Inflammatory macrophage (primary cell): ENCODE measurements at regions not wholly inside any gene's neighbourhood (a gene's known extent, or its start where the extent isn't known, plus 50 kb on each side); places are given as distances from the start of the nearest gene placed in this dataset.
"Not testable (repeated sequence)": the region's sequence is repeated elsewhere in the genome, so short reads cannot be mapped to it uniquely, and the experiment has no call there.

Experiments
- DNase-seq, 2 donors: peaks; one replicate each; pipeline ENCODE4 v3.0.0-alpha.2; 2020 to 2022

- DNase-seq = no peak
Measured at GRCh38 chr11:23370580-23371275, 510.5 kb upstream of the CCDC179 start.

DNA sequence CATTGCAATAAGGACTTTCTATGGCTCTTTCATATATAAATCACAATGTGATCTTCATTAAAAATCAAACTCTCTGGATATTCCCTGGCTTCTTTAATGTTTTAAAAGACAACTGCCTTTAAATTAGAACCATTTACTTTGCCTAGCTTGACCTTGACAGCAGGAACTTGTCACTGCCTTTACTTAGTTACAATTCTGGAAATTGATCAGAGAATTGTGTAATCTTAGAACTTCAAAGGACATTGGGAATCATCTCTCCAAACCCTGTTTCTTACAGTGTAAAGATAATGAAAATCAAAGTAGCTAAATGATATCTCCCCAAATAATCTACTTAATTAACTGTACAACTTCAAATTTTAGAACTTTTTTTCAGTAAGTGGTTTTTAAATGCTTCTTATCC is 517.6 kb upstream of the CCDC179 start:
- DNase-seq = no peak

GRCh38 chr11:23391031-23391430 is 530.8 kb upstream of the CCDC179 start:
- DNase-seq = no peak

GRCh38 chr11:23398052-23398451 is 537.8 kb upstream of the CCDC179 start:
- no peak for DNase-seq

- no peak for DNase-seq
Measured at GRCh38 chr11:23399995-23400394, 539.7 kb upstream of the CCDC179 start.

- no peak for DNase-seq
Measured at GRCh38 chr11:23403210-23404185, 543.2 kb upstream of the CCDC179 start.

DNA sequence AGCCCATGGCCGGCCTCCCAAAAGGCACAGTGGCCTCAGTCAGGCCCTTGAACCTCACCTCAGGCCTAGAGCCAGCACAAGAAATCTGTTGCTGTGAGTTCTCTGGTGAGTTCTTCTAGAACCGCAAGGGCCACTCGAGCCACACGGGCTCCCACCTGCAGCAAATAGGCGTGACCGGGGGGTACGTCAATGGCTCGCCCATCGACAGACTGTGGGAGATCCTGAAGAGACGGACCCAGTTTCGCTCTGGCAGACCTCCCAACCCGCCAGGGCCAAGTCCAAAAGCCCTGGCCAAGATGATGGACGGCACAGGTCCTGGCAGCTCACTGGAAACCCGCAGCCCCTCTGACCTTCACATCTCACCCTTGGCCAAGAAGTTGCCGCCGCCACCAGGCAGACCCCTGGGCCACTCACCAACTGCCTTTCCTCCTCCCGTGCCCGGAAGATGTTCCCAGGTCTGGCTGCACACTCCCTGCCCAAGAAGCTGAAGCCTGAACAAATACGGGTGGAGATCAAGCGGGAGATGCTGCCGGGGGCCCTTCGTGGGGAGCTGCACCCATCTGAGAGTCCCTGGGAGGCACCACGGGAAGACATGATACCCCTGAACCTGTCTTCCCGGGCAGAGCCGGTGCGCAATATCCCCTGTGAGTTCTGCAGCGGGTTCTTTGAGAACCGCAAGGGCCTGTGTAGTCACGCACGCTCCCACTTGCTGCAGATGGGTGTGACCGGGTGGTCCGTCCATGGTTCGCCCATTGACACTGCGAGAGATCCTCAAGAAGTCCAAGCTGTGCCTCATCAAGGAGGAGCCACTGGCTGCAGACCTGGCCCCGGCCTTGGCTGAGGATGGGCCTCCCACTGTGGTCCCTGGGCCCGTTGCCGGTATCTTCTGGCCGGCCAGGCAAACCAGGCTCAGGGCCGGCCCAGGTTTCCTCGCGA is 544.2 kb upstream of the CCDC179 start:
- DNase-seq = no peak

- no peak for DNase-seq
Measured at GRCh38 chr11:23405350-23405937, 545.2 kb upstream of the CCDC179 start.

DNA sequence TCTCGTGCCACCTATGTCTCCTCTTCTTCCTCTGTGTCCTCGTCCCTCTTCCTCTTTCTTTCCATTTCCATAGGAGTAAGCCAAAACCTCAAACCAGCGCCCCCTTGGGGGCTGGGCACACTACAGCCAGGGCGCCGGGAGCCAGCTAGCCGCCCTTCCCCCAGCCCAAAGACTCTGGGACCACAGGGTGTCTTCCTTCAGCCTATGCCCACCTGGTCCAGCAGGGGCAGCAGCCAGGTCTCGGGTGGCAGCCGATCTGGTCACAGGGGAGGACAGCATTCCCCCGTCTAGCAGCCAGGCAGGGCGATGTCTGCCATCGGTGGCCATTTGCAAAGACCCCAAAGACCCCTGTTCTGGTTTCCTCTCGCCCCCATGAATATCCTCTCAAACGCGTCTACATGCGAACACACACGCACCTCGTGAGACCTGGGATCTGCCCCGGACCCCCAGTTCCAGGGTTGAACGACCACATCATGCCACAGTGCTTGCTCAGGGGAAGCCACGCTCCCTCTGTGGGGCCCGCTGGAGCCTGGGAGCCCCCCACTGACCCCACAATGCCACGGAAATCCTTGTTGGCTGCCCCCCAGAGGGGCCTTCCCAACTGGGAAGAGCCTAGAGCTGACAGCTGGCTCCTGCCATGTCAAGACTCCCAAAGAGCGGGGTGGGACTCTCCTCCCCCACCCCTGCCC is 546.0 kb upstream of the CCDC179 start:
- no peak for DNase-seq

GRCh38 chr11:23413057-23413456 is 552.8 kb upstream of the CCDC179 start:
- no peak for DNase-seq

DNA sequence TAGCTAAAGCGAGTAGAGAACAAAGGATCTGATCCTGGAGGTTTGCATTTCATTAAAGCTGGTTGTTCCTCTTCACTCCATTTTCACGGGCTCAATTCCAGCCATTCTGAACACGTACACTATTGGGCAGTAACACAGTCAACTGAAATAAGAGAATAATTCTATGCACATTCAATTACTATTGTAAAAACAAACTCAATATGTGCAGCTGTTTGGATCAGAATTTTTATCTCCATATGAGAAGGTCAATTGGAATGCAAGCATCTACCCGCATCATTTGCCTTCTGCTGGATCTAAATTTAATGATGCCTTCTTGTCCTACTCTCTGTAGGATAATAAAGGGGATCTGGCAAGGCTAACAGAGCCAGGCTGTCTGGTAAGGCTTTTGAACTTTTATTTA is 562.8 kb upstream of the CCDC179 start:
- no peak for DNase-seq

- no peak for DNase-seq
Measured at GRCh38 chr11:23423656-23424055, 563.4 kb upstream of the CCDC179 start.

- no peak for DNase-seq
Measured at GRCh38 chr11:23425381-23425780, 565.1 kb upstream of the CCDC179 start.

- no peak for DNase-seq
Measured at GRCh38 chr11:23429569-23429968, 569.3 kb upstream of the CCDC179 start.

DNA sequence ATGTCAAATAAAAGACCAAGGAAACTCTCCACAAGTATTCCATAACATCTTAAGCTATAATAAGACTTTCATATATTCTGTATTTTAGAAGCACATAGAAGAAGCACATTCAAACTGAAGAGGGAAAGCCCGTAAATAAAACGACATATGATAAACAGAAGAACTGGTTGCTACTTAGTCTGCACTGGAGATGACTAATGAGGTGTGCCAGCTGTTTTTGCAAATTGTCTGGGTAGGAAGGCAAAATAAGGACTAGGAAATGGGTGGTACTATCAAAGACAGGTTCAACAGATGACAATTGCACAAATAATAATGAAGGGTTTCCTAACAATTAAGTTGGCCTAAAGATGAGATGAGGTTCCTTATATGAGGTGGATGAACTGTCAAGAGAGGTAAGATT is 593.2 kb upstream of the CCDC179 start:
- no peak for DNase-seq

- no peak for DNase-seq
Measured at GRCh38 chr11:23455321-23455891, 595.1 kb upstream of the CCDC179 start.

DNA sequence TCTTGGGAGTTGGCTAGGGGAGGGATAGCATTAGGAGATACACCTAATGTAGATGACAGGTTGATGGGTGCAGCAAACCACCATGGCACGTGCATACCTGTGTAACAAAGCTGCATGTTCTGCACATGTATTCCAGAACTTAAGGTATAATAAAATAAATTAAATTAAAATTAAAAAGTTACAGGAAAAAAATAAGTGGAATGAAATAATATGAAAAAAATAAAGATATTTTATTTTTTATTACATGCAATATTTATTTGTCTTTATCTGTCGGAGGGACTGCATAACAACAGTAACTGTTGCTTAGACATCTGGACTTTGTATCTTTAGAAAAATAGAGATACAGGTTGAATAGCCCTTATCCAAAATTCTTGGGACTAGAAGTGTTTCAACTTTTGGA is 597.4 kb upstream of the CCDC179 start:
- no peak for DNase-seq

DNA sequence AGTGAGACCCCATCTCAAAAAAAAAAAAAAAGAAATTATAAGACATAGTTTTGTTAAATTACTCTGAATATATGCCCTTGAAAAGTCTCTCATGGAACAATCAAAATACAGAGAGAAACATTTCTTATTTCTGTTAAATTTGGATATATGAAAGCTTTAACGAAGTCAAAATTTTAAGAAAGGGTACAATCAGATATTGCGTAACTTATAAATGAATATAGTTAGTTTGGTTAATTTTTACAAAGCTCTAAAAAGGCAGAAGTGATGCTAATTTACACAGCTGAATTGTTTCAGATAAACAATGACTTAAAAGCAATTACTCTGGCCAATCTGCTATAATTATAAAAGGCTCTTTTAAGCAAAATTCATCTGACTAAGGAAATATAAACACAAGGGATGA is 611.6 kb upstream of the CCDC179 start:
- no peak for DNase-seq

GRCh38 chr11:23473782-23474181 is 613.5 kb upstream of the CCDC179 start:
- no peak for DNase-seq

- no peak for DNase-seq
Measured at GRCh38 chr11:23480736-23481135, 620.5 kb upstream of the CCDC179 start.

GRCh38 chr11:23484146-23484545 is 623.9 kb upstream of the CCDC179 start:
- DNase-seq = not testable (repeated sequence)
